Progenitor cell of endocrine pancreas (in vitro differentiated cells): ENCODE measurements at regions not wholly inside any gene's neighbourhood (a gene's known extent, or its start where the extent isn't known, plus 50 kb on each side); places are given as distances from the start of the nearest gene placed in this dataset.
"Not testable (repeated sequence)": the region's sequence is repeated elsewhere in the genome, so short reads cannot be mapped to it uniquely, and the experiment has no call there.

Experiments used
- DNase-seq: peaks from one replicate; pipeline ENCODE4 v3.0.0; 2021; ENCODE audit warnings: low spot score; ENCODE audit not compliant: unreplicated experiment
- H3K27ac Mint-ChIP-seq: 2 replicates; pipeline ENCODE4 v1.8.0; 2021; ENCODE audit warnings: mild to moderate bottlenecking, moderate library complexity, mixed read lengths
- H3K27me3 Mint-ChIP-seq: 2 replicates; pipeline ENCODE4 v1.8.0; 2021; ENCODE audit warnings: mixed read lengths
- H3K36me3 Mint-ChIP-seq: 2 replicates; pipeline ENCODE4 v1.8.0; 2022; ENCODE audit warnings: mixed read lengths; ENCODE audit not compliant: insufficient read depth
- H3K4me1 Mint-ChIP-seq: 2 replicates; pipeline ENCODE4 v1.8.0; 2021; ENCODE audit warnings: low read depth, mixed read lengths
- H3K4me3 Mint-ChIP-seq: 2 replicates; pipeline ENCODE4 v1.8.0; 2021; ENCODE audit warnings: low read depth, mild to moderate bottlenecking, moderate library complexity, mixed read lengths
- H3K9me3 Mint-ChIP-seq: 2 replicates; pipeline ENCODE4 v1.8.0; 2021; ENCODE audit warnings: low read depth, mixed read lengths
- CTCF ChIP-seq: fragments of 200-600 bp; sonication (generic); IDR thresholded peaks from one replicate; pipeline ENCODE4 v1.5.0; 2021; ENCODE audit warnings: antibody characterized with exemption, mild to moderate bottlenecking; ENCODE audit not compliant: unreplicated experiment

- Mint-ChIP-seq H3K4me3 (no peak overlapping the region), H3K36me3 (no peaks in the 10 kb centered on the region), H3K9me3 (no peaks in the 10 kb centered on the region), H3K27ac (no peak overlapping the region), H3K4me1 (no peaks in the 10 kb centered on the region), H3K27me3 (peaks cover 16% of the 10 kb centered on the region)
- DNase-seq: no peak
- TF ChIP-seq CTCF: no peak
These were observed 235.9 kb upstream of the PRSS1 start for GRCh38 chr7:142513178-142513955.

DNA sequence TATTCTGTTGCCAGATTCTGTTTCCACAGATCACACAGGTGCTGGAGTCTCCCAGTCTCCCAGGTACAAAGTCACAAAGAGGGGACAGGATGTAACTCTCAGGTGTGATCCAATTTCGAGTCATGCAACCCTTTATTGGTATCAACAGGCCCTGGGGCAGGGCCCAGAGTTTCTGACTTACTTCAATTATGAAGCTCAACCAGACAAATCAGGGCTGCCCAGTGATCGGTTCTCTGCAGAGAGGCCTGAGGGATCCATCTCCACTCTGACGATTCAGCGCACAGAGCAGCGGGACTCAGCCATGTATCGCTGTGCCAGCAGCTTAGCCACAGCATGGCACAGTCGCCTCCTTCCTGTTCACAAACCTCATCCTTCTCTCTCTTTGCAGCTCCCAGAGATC, 237.5 kb upstream of the PRSS1 start:
- Mint-ChIP-seq H3K4me3 (no peak overlapping the region), H3K27me3 (peaks cover 16% of the 10 kb centered on the region), H3K36me3 (no peaks in the 10 kb centered on the region), H3K27ac (no peak overlapping the region), H3K9me3 (no peaks in the 10 kb centered on the region), H3K4me1 (no peaks in the 10 kb centered on the region)
- no peak for DNase-seq
- TF ChIP-seq CTCF: no peak

DNA sequence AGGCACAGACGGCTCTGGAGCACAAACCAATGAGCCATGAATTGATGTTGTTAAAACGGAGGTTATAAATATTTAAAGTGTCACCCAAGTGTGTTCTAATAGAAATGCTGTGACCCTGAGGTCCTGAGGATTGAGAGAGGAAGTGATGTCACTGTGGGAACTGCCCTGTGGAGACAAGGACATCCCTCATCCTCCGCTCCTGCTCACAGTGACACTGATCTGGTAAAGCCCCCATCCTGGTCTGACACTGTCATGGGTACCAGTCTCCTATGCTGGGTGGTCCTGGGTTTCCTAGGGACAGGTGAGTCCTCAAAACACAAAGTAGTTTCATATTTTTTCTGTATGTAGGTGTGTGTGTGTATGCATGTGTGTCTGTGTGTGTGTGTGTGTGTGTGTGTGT, 237.9 kb upstream of the PRSS1 start:
- no peaks in the 10 kb centered on the region for H3K36me3 Mint-ChIP-seq

GRCh38 chr7:142509235-142509634, 240.0 kb upstream of the PRSS1 start:
- not testable (repeated sequence) for H3K36me3 Mint-ChIP-seq, H3K27ac Mint-ChIP-seq, H3K4me3 Mint-ChIP-seq, DNase-seq, H3K9me3 Mint-ChIP-seq, H3K4me1 Mint-ChIP-seq
- peaks cover 23% of the 10 kb centered on the region for H3K27me3 Mint-ChIP-seq

More for the DNA sequence above, 237.9 kb upstream of the PRSS1 start:
- Mint-ChIP-seq H3K4me1 (no peaks in the 10 kb centered on the region), H3K9me3 (no peaks in the 10 kb centered on the region), H3K27ac (no peak overlapping the region), H3K27me3 (peaks cover 16% of the 10 kb centered on the region), H3K4me3 (no peak overlapping the region)
- no peak for TF ChIP-seq CTCF
- DNase-seq: no peak

DNA sequence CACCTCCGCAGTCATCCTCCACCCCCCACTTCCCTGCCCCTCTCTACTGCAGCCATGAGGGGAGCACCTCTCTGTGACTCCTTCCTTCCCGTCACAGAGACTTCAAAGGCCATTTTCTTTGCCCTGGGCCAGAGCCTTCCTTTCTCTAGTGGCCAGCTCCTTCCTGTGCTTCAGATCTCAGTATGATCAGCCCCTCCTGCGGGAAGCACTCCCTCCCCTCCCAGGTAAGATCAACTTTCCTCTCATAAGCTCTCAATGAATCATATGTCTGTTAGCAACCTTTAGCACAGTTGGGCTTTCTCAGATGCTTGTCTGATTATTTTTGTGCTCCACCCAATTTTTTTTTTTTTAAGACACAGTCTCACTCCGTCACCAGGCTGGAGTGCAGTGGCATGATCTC, 241.0 kb upstream of the PRSS1 start:
- H3K27ac Mint-ChIP-seq: no peak overlapping the region
- no peaks in the 10 kb centered on the region for H3K9me3 Mint-ChIP-seq
- DNase-seq: no peak
- H3K4me1 Mint-ChIP-seq: no peaks in the 10 kb centered on the region
- no peaks in the 10 kb centered on the region for H3K36me3 Mint-ChIP-seq
- peaks cover 17% of the 10 kb centered on the region for H3K27me3 Mint-ChIP-seq
- H3K4me3 Mint-ChIP-seq: no peak overlapping the region
- no peak for TF ChIP-seq CTCF

DNA sequence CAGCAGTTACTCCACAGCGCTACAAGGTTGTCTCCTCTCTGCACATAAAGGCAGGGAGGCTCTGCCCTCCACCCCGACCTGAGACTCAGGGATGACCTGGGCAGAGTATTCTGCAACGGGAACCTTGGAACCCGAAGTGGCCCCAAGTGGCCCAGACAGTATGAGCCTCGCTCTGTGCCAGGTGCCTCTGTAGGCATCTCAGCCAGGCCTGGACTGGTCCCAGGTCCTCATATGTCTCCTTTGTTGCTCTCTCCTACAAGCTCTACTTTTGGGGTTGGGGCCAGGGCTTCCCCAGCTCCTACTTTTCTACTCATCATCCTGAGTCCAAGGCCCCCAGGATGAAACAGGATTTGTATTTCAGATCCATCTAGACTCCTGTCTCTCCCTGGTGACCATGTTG, 241.5 kb upstream of the PRSS1 start:
- no peak for DNase-seq
- Mint-ChIP-seq H3K4me1 (no peaks in the 10 kb centered on the region), H3K36me3 (no peaks in the 10 kb centered on the region), H3K9me3 (no peaks in the 10 kb centered on the region), H3K4me3 (no peak overlapping the region), H3K27me3 (peaks cover 17% of the 10 kb centered on the region), H3K27ac (no peak overlapping the region)
- no peak for TF ChIP-seq CTCF

DNA sequence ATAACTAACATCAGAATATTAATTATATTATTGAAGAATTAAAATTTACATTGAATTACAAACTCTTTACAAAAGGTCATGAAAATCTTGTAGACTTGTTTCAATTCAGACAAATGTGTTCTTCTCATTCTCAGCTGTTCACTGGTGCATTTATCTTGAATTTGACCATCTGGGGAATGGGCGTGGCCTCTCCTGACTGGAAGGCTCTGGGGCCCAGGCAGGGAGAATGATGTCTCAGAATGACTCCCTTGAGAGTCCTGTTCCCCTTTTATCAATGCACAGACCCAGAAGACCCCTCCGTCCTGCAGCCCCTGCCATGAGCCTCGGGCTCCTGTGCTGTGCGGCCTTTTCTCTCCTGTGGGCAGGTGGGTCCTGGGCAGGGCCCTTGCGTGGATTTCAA, 242.2 kb upstream of the PRSS1 start:
- not testable (repeated sequence) for H3K9me3 Mint-ChIP-seq, DNase-seq, H3K27ac Mint-ChIP-seq, H3K4me1 Mint-ChIP-seq, H3K4me3 Mint-ChIP-seq, H3K36me3 Mint-ChIP-seq
- peaks cover 21% of the 10 kb centered on the region for H3K27me3 Mint-ChIP-seq
